ENCODE measurements at regions not wholly inside any gene's neighbourhood (a gene's known extent, or its start where the extent isn't known, plus 50 kb on each side); places are given as distances from the start of the nearest gene placed in this dataset.

DNA sequence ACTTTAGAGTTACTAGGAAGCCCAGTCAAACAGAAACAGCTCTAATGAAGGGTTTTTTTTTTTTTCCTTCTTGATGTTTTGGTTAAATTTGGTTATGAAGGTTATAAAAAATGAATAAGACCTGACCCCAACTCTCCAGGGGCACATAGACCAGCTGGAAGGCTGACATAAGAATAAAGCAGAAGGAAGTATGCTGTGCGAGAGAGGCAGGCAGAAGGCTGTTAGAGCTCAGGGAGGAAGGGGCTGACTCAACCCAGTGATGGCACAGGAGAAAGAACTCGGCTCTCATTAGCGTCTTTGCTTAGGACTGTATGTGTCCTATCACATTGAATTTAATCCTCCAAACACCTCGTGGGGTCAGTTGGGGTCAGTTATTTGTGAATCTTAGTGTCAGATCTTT is 474.6 kb downstream of the PMP22 start:
- DNase-seq (ENCODE audit: extremely low read depth in 1 of 4, low spot score in 3 of 4) (no peak), FAIRE-seq (no peak), ATAC-seq (no peak)
- CTCF ChIA-PET (ENCODE audit: low intra/inter-chr PET ratio), result no interaction called here
- in situ Hi-C loops (cut with MboI), result no loop called here
- no peak overlapping the region for H2AFZ ChIP-seq (ENCODE audit: low read depth, low read length)
- no peaks in the 10 kb centered on the region for H3K9me3 ChIP-seq (replicated peaks; ENCODE audit: control insufficient read depth, insufficient read depth, low read depth, low read length)
- H4K20me1 ChIP-seq (replicated peaks; ENCODE audit: control insufficient read depth, insufficient read depth, low read length), result no peaks in the 10 kb centered on the region
- H3K4me3 ChIP-seq, result no peak overlapping the region
- no peaks in the 10 kb centered on the region for H3K4me1 ChIP-seq (replicated peaks in 1 of 2; ENCODE audit: control insufficient read depth in 2 of 2, insufficient read depth in 2 of 2, low read length in 2 of 2)
- no peaks in the 10 kb centered on the region for H3K27me3 ChIP-seq (ENCODE audit: control insufficient read depth in 2 of 2, insufficient read depth in 2 of 2, low read length in 2 of 2)
- TF ChIP-seq WHSC1 (IDR thresholded peaks at IDR 0.05; ENCODE audit: low read length) (no peak), ILK (tag; IDR thresholded peaks at IDR 0.05; ENCODE audit: borderline replicate concordance, low read depth) (no peak), NFATC3 (IDR thresholded peaks at IDR 0.05) (no peak), MYC (IDR thresholded peaks at IDR 0.05; ENCODE audit: low read depth, low read length) (no peak), MYC (CRISPR knock-in tag; IDR thresholded peaks at IDR 0.05; ENCODE audit: borderline replicate concordance, low read depth) (no peak), ZNF232 (CRISPR knock-in tag; IDR thresholded peaks at IDR 0.05) (no peak), PRPF4 (IDR thresholded peaks at IDR 0.05; ENCODE audit: insufficient read depth, low read depth, low read length, poor library complexity, severe bottlenecking) (no peak), ERF (CRISPR knock-in tag; IDR thresholded peaks at IDR 0.05) (no peak), ZSCAN29 (IDR thresholded peaks at IDR 0.05) (no peak), ZBTB5 (IDR thresholded peaks at IDR 0.05) (no peak), POLR2A (conservative IDR thresholded peaks at IDR 0.05) (no peak), ZNF445 (CRISPR knock-in tag; IDR thresholded peaks at IDR 0.05; ENCODE audit: low read depth) (no peak), HCFC1 (IDR thresholded peaks at IDR 0.05; ENCODE audit: low read depth, low read length) (no peak), ZNF324 (CRISPR knock-in tag; IDR thresholded peaks at IDR 0.05) (no peak), POU5F1 (IDR thresholded peaks at IDR 0.05; ENCODE audit: borderline replicate concordance, low read depth, low read length, partially characterized antibody) (no peak), CEBPG (CRISPR knock-in tag; IDR thresholded peaks at IDR 0.05) (no peak), CEBPG (tag; conservative IDR thresholded peaks at IDR 0.05 in 1 of 2, IDR thresholded peaks at IDR 0.05 in 1 of 2) (no peak)
- TF ChIP-seq, protein P1, sequence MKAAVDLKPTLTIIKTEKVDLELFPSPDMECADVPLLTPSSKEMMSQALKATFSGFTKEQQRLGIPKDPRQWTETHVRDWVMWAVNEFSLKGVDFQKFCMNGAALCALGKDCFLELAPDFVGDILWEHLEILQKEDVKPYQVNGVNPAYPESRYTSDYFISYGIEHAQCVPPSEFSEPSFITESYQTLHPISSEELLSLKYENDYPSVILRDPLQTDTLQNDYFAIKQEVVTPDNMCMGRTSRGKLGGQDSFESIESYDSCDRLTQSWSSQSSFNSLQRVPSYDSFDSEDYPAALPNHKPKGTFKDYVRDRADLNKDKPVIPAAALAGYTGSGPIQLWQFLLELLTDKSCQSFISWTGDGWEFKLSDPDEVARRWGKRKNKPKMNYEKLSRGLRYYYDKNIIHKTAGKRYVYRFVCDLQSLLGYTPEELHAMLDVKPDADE (conservative IDR thresholded peaks at IDR 0.05; ENCODE audit: control insufficient read depth, low read depth, low read length), result no peak
- no peak overlapping the region for H3K9ac ChIP-seq (ENCODE audit: insufficient read depth in 1 of 2, low read depth in 2 of 2, low read length in 2 of 2)
- H3K79me2 ChIP-seq (ENCODE audit: control insufficient read depth, insufficient read depth, low read length), result no peaks in the 10 kb centered on the region
- POLR2A ChIA-PET, result no interaction called here
- H3K4me2 ChIP-seq (ENCODE audit: insufficient read depth, low read length), result no peak overlapping the region
- no TSS peak for BruUV-seq (replicated peaks)
- no peak overlapping the region for H3K27ac ChIP-seq (ENCODE audit: extremely low read depth, low read depth, low read length)
- WGBS (ENCODE audit: insufficient coverage, low coverage, missing lambda C conversion rate), result 0% methylated on average over 4 of the region's 4 CpGs
- H3K36me3 ChIP-seq (ENCODE audit: control insufficient read depth, insufficient read depth, low read length), result no peaks in the 10 kb centered on the region
- intact Hi-C loops (cut with micrococcal nuclease), result no loop called here
- H3K9me1 ChIP-seq (ENCODE audit: control insufficient read depth, insufficient read depth, low read length), result no peaks in the 10 kb centered on the region
